HG02642 (cell line): ENCODE measurements at regions not wholly inside any gene's neighbourhood (a gene's known extent, or its start where the extent isn't known, plus 50 kb on each side); places are given as distances from the start of the nearest gene placed in this dataset.
"Not testable (repeated sequence)": the region's sequence is repeated elsewhere in the genome, so short reads cannot be mapped to it uniquely, and the experiment has no call there.

Source experiments
- ATAC-seq: cut with Tn5 transposase; IDR thresholded peaks from one replicate; pipeline ENCODE4 v1.9.1; 2021; ENCODE audit warnings: mild to moderate bottlenecking; ENCODE audit not compliant: unreplicated experiment, poor library complexity

- no peak for ATAC-seq
Measured at GRCh38 chr7:11988186-11988585, 156.2 kb upstream of the THSD7A start.

GRCh38 chr7:12002428-12002827, 170.4 kb upstream of the THSD7A start:
- no peak for ATAC-seq

GRCh38 chr7:12004581-12004980, 172.6 kb upstream of the THSD7A start:
- ATAC-seq: no peak

GRCh38 chr7:12007576-12007975, 175.6 kb upstream of the THSD7A start:
- ATAC-seq: no peak

GRCh38 chr7:12013983-12014382, 182.0 kb upstream of the THSD7A start:
- no peak for ATAC-seq

- ATAC-seq: no peak
Measured at GRCh38 chr7:12016439-12016838, 184.4 kb upstream of the THSD7A start.

- ATAC-seq: no peak
Measured at GRCh38 chr7:12017046-12017445, 185.0 kb upstream of the THSD7A start.

- ATAC-seq: not testable (repeated sequence)
Measured at GRCh38 chr7:12022011-12022410, 189.1 kb upstream of the TMEM106B start.

- ATAC-seq: no peak
Measured at GRCh38 chr7:12025246-12025645, 185.8 kb upstream of the TMEM106B start.

GRCh38 chr7:12028508-12028907, 182.6 kb upstream of the TMEM106B start:
- ATAC-seq: no peak

- no peak for ATAC-seq
Measured at GRCh38 chr7:12030116-12030515, 181.0 kb upstream of the TMEM106B start.

- ATAC-seq: no peak
Measured at GRCh38 chr7:12031186-12031585, 179.9 kb upstream of the TMEM106B start.

- no peak for ATAC-seq
Measured at GRCh38 chr7:12031638-12032037, 179.5 kb upstream of the TMEM106B start.

GRCh38 chr7:12032146-12032545, 178.9 kb upstream of the TMEM106B start:
- ATAC-seq: no peak

GRCh38 chr7:12043457-12043856, 167.6 kb upstream of the TMEM106B start:
- ATAC-seq: not testable (repeated sequence)

GRCh38 chr7:12052211-12052610, 158.9 kb upstream of the TMEM106B start:
- no peak for ATAC-seq

- ATAC-seq: no peak
Measured at GRCh38 chr7:12053561-12053960, 157.5 kb upstream of the TMEM106B start.

GRCh38 chr7:12054830-12055229, 156.3 kb upstream of the TMEM106B start:
- ATAC-seq: no peak

- ATAC-seq: no peak
Measured at GRCh38 chr7:12056381-12056780, 154.7 kb upstream of the TMEM106B start.

- ATAC-seq: no peak
Measured at GRCh38 chr7:12056977-12057376, 154.1 kb upstream of the TMEM106B start.

GRCh38 chr7:12062062-12062461, 149.0 kb upstream of the TMEM106B start:
- no peak for ATAC-seq

GRCh38 chr7:12064586-12065127, 146.4 kb upstream of the TMEM106B start:
- ATAC-seq: no peak

- ATAC-seq: no peak
Measured at GRCh38 chr7:12066004-12066403, 145.1 kb upstream of the TMEM106B start.
